Pancreas (tissue), 10 donors: ENCODE measurements at regions not wholly inside any gene's neighbourhood (a gene's known extent, or its start where the extent isn't known, plus 50 kb on each side); places are given as distances from the start of the nearest gene placed in this dataset.

Experiments
- ATAC-seq, 4 donors: fragments of 200-7000 bp; cut with Tn5 transposase; one replicate each; pipeline versions ENCODE4 v1.8.0 to v1.9.1; 2020; ENCODE audit warnings: mild to moderate bottlenecking in 4 of 4, moderate library complexity in 4 of 4
- DNase-seq, 6 donors: peaks; one replicate each; pipeline ENCODE4 v3.0.0-alpha.2; 2020
- FAIRE-seq: peaks from 2 replicates; lab custom pipeline; 2012; peaks lifted over from hg19 to GRCh38; lab: Jason Lieb, UNC
- H3K27ac ChIP-seq, 4 donors: fragments of 200-600 bp; sonication (generic); 1 replicate in 3 of 4; 2 replicates in 1 of 4; pipeline versions ENCODE4 v1.5.0 to v1.8.0; 2020
- H3K27me3 ChIP-seq, 4 donors: fragments of 200-600 bp; one replicate each; pipeline ENCODE4 v1.8.0; 2021
- H3K36me3 ChIP-seq, 3 donors: fragments of 200-600 bp; sonication (generic) in 1 of 3; one replicate each; pipeline versions ENCODE4 v1.5.0 to v1.8.0; 2020 to 2021
- H3K4me1 ChIP-seq, 3 donors: fragments of 200-600 bp; one replicate each; pipeline ENCODE4 v1.8.0; 2021
- H3K4me3 ChIP-seq, 4 donors: fragments of 200-600 bp; sonication (generic) in 2 of 4; one replicate each; pipeline versions ENCODE4 v1.5.0 to v1.8.0; 2020 to 2021
- H3K9me3 ChIP-seq, 4 donors: fragments of 200-600 bp; one replicate each; pipeline ENCODE4 v1.8.0; 2021
- WGBS, 2 donors: extraction: QIAGEN DNeasy Blood & Tissue Kit; methylation state at CpG; one replicate each; pipeline ENCODE4 v1.1.7; 2013; 5-methylcytosine and 5-hydroxymethylcytosine counted together
- intact Hi-C, 3 donors: fragments of 100-400 bp; cut with DNase I; formaldehyde crosslinking; loops; one replicate each; pipeline versions ENCODE4 v1.11.1 to v1.14.2; 2022
- TF ChIP-seq, protein P1 (sequence below), 4 donors: fragments of 200-600 bp; sonication (generic) in 3 of 4; IDR thresholded peaks; one replicate each; pipeline versions ENCODE4 v1.5.0 to v1.8.0; 2021; ENCODE audit warnings: antibody characterized with exemption in 4 of 4
- donor health status: healthy with polysubstance abuse.
- donor health status: DM: no; HTN: no; CAD: no; lungs with moderate emphysema.
- donor health status: DM: no; HTN: no; CAD: no.
- donor health status: control.
- donor health status: control.
- donor health status: Bipolar disorder and iron deficiency.
- donor health status: DM: yes; HTN: yes; CAD: no.
- donor health status: DM: no; HTN: no; CAD: no.
- donor health status: DM: no; HTN: no; CAD: no.
- donor health status: DM: yes; HTN: yes; CAD: no.

DNA sequence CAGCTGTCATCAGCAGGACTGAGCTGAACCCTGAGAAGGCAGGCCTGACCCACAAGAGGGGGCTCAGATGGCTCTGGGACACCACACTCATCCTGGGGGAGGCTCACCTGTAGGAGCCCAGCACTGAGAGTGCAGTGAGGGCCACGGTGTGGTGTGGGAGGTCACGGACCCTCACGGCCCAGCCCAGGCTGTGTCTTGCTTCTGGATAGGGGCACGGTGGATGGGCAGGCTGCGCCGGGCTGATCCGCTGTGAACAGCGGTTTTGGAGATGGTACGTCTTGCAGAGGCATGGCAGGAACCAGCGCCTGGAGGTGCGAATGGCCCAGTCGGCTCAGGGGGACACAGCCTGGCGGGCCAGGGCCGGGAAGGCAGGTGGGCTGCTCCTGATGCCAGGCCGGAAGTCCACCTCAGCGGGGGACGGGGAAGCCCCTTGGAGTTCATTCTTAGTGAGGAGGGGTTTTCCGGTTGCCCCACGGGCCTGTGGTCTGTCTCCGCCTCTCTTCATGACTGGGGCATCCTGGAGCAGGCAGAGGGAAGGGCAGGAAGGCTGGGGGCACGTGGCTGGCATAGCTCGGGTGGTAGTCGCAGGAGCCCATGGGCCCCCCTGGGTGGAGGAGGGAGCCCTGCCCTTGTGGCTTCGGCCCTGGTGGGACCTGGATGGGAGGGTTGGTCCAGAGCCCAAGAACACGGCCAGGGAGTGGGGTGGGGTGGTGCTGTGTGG, 112.5 kb downstream of the UNCX start:
- Histone ChIP-seq H3K36me3 (no peaks in the 10 kb centered on the region), H3K27ac (no peak overlapping the region), H3K9me3 (no peaks in the 10 kb centered on the region), H3K4me1 (no peaks in the 10 kb centered on the region), H3K4me3 (no peak overlapping the region), H3K27me3 (no peaks in the 10 kb centered on the region)
- ATAC-seq (no peak), FAIRE-seq (no peak), DNase-seq (peak in 3 of 6 donors; percentile 8 to 48 (median 46))
- intact Hi-C loops, result no loop called here
- TF ChIP-seq, protein P1, sequence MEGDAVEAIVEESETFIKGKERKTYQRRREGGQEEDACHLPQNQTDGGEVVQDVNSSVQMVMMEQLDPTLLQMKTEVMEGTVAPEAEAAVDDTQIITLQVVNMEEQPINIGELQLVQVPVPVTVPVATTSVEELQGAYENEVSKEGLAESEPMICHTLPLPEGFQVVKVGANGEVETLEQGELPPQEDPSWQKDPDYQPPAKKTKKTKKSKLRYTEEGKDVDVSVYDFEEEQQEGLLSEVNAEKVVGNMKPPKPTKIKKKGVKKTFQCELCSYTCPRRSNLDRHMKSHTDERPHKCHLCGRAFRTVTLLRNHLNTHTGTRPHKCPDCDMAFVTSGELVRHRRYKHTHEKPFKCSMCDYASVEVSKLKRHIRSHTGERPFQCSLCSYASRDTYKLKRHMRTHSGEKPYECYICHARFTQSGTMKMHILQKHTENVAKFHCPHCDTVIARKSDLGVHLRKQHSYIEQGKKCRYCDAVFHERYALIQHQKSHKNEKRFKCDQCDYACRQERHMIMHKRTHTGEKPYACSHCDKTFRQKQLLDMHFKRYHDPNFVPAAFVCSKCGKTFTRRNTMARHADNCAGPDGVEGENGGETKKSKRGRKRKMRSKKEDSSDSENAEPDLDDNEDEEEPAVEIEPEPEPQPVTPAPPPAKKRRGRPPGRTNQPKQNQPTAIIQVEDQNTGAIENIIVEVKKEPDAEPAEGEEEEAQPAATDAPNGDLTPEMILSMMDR (IDR thresholded peaks at IDR 0.05), result no peak
- 71 to 78% methylated on average over 25 of the region's 25 CpGs for WGBS, 2 donors

DNA sequence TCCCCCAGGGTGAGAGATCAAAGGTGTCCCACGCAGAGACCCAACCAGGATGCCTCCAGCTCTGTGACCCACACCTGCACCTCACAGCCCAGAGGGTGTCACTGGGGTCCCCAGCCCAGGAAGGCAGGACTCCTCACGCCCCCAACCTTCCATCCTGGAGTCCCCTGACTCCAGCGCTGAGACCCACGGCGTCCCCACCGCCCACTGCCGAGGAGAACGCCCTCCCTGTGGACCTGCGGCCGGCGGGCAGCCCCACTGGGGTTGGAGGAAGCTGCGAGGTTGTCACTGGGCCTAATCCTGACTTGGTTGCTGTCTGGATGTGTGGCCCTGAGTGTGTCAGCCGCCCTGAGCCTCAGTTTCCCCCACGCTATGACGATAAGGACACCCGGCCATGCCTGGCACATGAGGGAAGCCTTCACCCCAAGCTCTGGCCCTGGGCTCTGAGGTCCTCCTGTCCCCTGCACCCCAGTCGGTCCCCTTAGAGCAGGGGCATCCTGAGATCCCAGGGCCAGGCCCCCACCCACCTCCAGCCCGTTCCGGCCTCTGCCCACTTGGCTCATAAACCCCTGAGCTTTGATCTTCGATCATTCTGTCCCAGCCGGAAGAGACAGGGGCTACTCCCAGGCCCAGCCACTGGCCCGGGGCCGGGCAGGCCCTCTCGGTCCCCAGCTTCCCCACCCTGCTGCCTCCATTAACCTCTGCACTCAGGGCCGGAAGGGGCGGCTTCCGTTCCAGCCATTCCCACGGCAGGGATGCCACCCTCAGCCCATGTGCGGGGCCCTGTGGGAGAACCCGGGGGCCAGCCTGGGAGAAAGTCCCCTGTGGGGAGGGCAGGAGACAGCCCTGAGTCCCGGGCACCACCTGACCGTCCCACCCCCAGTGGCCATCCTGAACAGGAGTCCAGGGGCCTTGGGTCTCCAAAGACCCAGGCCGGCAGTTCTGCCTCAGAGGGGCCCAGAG, 113.2 kb downstream of the MICALL2 start:
- Histone ChIP-seq H3K27ac (no peak overlapping the region), H3K36me3 (no peaks in the 10 kb centered on the region), H3K4me3 (no peak overlapping the region), H3K4me1 (no peaks in the 10 kb centered on the region), H3K27me3 (no peaks in the 10 kb centered on the region), H3K9me3 (no peaks in the 10 kb centered on the region)
- ATAC-seq (no peak), DNase-seq (peak in 2 of 6 donors; percentile 15 to 38), FAIRE-seq (no peak)
- intact Hi-C loops, result no loop called here
- WGBS, 2 donors, result 62 to 76% methylated on average over 32 to 33 of the region's 33 CpGs
- TF ChIP-seq, protein P1 (IDR thresholded peaks at IDR 0.05), result no peak

GRCh38 chr7:1346851-1347250, 112.4 kb downstream of the MICALL2 start:
- H3K27me3 ChIP-seq, result no peaks in the 10 kb centered on the region
- TF ChIP-seq, protein P1 (IDR thresholded peaks at IDR 0.05), result no peak
- ATAC-seq, result no peak
- no peaks in the 10 kb centered on the region for H3K36me3 ChIP-seq
- no peak overlapping the region for H3K27ac ChIP-seq
- no peak overlapping the region for H3K4me3 ChIP-seq
- WGBS, 2 donors, result 58 to 69% methylated on average over 12 of the region's 12 CpGs
- FAIRE-seq, result no peak
- intact Hi-C loops, result no loop called here
- H3K9me3 ChIP-seq, result no peaks in the 10 kb centered on the region
- no peaks in the 10 kb centered on the region for H3K4me1 ChIP-seq
- DNase-seq, result peak in 2 of 6 donors; percentile 9 to 31

- no peaks in the 10 kb centered on the region for H3K27me3 ChIP-seq
- ATAC-seq, result no peak
Measured at GRCh38 chr7:1348096-1348822, 111.0 kb downstream of the MICALL2 start.

More at GRCh38 chr7:1348096-1348822, 111.0 kb downstream of the MICALL2 start:
- TF ChIP-seq, protein P1 (IDR thresholded peaks at IDR 0.05), result no peak
- no peaks in the 10 kb centered on the region for H3K4me1 ChIP-seq
- WGBS, 2 donors, result 48 to 59% methylated on average over 24 to 28 of the region's 28 CpGs
- H3K36me3 ChIP-seq, result no peaks in the 10 kb centered on the region
- FAIRE-seq (no peak), DNase-seq (peak in 1 of 6 donors; percentile 53)
- no peak overlapping the region for H3K27ac ChIP-seq
- no peak overlapping the region for H3K4me3 ChIP-seq
- no peaks in the 10 kb centered on the region for H3K9me3 ChIP-seq
- intact Hi-C loops, result no loop called here
